SK-N-SH (cell line): ENCODE measurements at regions not wholly inside any gene's neighbourhood (a gene's known extent, or its start where the extent isn't known, plus 50 kb on each side); places are given as distances from the start of the nearest gene placed in this dataset.

ENCODE experiments used
- CTCF ChIP-seq: fragments of 200-600 bp; sonication (generic); IDR thresholded peaks from 2 replicates; pipeline ENCODE4 v1.6.1; 2017; ENCODE audit warnings: antibody characterized with exemption, mild to moderate bottlenecking, moderate library complexity
- EP300 ChIP-seq, 2 experiments: IDR thresholded peaks; 2 replicates each; pipeline versions ENCODE4 v1.4.0 to v1.6.1; 2012; ENCODE audit warnings: borderline replicate concordance in 1 of 2, low read depth in 1 of 2, low read length in 1 of 2
- JUND ChIP-seq: IDR thresholded peaks from 2 replicates; pipeline ENCODE4 v1.4.0; 2012
- MAX ChIP-seq: IDR thresholded peaks from 2 replicates; pipeline ENCODE4 v1.4.0; 2012; ENCODE audit warnings: low read depth

- no peak for TF ChIP-seq JUND
- TF ChIP-seq EP300 (IDR thresholded peaks at IDR 0.05; ENCODE audit: borderline replicate concordance in 1 of 2, low read depth in 1 of 2, low read length in 1 of 2): no peak
- no peak for TF ChIP-seq MAX
- no peak for TF ChIP-seq CTCF
These were observed 625.2 kb upstream of the NCAM2 start for GRCh38 chr21:20373031-20373430.
